AG10803 (cell line): ENCODE measurements at regions not wholly inside any gene's neighbourhood (a gene's known extent, or its start where the extent isn't known, plus 50 kb on each side); places are given as distances from the start of the nearest gene placed in this dataset.

ENCODE experiments used
- DNase-seq: peaks from one replicate; pipeline ENCODE4 v3.0.0; 2010; ENCODE audit warnings: low read depth
- H3K4me3 ChIP-seq: 2 replicates; pipeline ENCODE4 v1.5.1; 2011; ENCODE audit warnings: mild to moderate bottlenecking, low read length, control low read depth
- CTCF ChIP-seq: conservative IDR thresholded peaks from 2 replicates; pipeline ENCODE4 v1.5.1; 2011; ENCODE audit warnings: mild to moderate bottlenecking, low read length, control low read depth, inconsistent platforms

- no peak for DNase-seq
- no peak for TF ChIP-seq CTCF
- no peak overlapping the region for H3K4me3 ChIP-seq
Observed at GRCh38 chr9:78541868-78542443, 245.0 kb downstream of the PSAT1 start.

- H3K4me3 ChIP-seq = no peak overlapping the region
- DNase-seq = no peak
- no peak for TF ChIP-seq CTCF
Observed at GRCh38 chr9:78542491-78543181, 245.7 kb downstream of the PSAT1 start.

- H3K4me3 ChIP-seq = no peak overlapping the region
- TF ChIP-seq CTCF = no peak
- no peak for DNase-seq
Observed at GRCh38 chr9:78543353-78543752, 246.4 kb downstream of the PSAT1 start.

- TF ChIP-seq CTCF = no peak
- H3K4me3 ChIP-seq = no peak overlapping the region
- DNase-seq = no peak
Observed at GRCh38 chr9:78544230-78544629, 247.3 kb downstream of the PSAT1 start.

- DNase-seq = no peak
- H3K4me3 ChIP-seq = no peak overlapping the region
- TF ChIP-seq CTCF = no peak
Observed at GRCh38 chr9:78547831-78548230, 250.9 kb downstream of the PSAT1 start.

- no peak for TF ChIP-seq CTCF
- DNase-seq = no peak
- no peak overlapping the region for H3K4me3 ChIP-seq
Observed at GRCh38 chr9:78548670-78549069, 251.7 kb downstream of the PSAT1 start.

- H3K4me3 ChIP-seq = no peak overlapping the region
- DNase-seq = peak; percentile 61
- TF ChIP-seq CTCF = no peak
Observed at GRCh38 chr9:78549711-78550110, 252.8 kb downstream of the PSAT1 start.
